Ishikawa (cell line): ENCODE measurements at regions not wholly inside any gene's neighbourhood (a gene's known extent, or its start where the extent isn't known, plus 50 kb on each side); places are given as distances from the start of the nearest gene placed in this dataset.

Experiments
- CEBPB ChIP-seq: IDR thresholded peaks from 2 replicates; pipeline ENCODE4 v1.6.1; 2012
- CREB1 ChIP-seq: IDR thresholded peaks from 2 replicates; pipeline ENCODE4 v1.6.1; 2012; ENCODE audit warnings: low read depth
- EGR1 ChIP-seq: IDR thresholded peaks from 2 replicates; pipeline ENCODE4 v1.6.1; 2012
- EP300 ChIP-seq: IDR thresholded peaks from 2 replicates; pipeline ENCODE4 v1.6.1; 2012; ENCODE audit warnings: borderline replicate concordance
- FOXM1 ChIP-seq: IDR thresholded peaks from 2 replicates; pipeline ENCODE4 v1.6.1; 2012; ENCODE audit warnings: low read depth, borderline replicate concordance
- MAX ChIP-seq: IDR thresholded peaks from 2 replicates; pipeline ENCODE4 v1.6.1; 2012
- NFIC ChIP-seq: IDR thresholded peaks from 2 replicates; pipeline ENCODE4 v1.6.1; 2012
- RAD21 ChIP-seq: IDR thresholded peaks from 2 replicates; pipeline ENCODE4 v1.6.1; 2012; ENCODE audit warnings: low read depth
- REST ChIP-seq: IDR thresholded peaks from 2 replicates; pipeline ENCODE4 v1.6.1; 2012; ENCODE audit warnings: low read depth, mild to moderate bottlenecking
- TAF1 ChIP-seq: IDR thresholded peaks from 2 replicates; pipeline ENCODE4 v1.6.1; 2012; ENCODE audit warnings: low read depth, mild to moderate bottlenecking
- TCF12 ChIP-seq: IDR thresholded peaks from 2 replicates; pipeline ENCODE4 v1.6.1; 2012; ENCODE audit warnings: low read depth
- TEAD4 ChIP-seq: IDR thresholded peaks from 2 replicates; pipeline ENCODE4 v1.6.1; 2012
- YY1 ChIP-seq: IDR thresholded peaks from 2 replicates; pipeline ENCODE4 v1.6.1; 2012; ENCODE audit warnings: low read depth
- ZBTB7A ChIP-seq: IDR thresholded peaks from 2 replicates; pipeline ENCODE4 v1.6.1; 2012; ENCODE audit warnings: low read depth
- TF ChIP-seq, protein P1 (sequence below): IDR thresholded peaks from 2 replicates; pipeline ENCODE4 v1.6.1; 2012

DNA sequence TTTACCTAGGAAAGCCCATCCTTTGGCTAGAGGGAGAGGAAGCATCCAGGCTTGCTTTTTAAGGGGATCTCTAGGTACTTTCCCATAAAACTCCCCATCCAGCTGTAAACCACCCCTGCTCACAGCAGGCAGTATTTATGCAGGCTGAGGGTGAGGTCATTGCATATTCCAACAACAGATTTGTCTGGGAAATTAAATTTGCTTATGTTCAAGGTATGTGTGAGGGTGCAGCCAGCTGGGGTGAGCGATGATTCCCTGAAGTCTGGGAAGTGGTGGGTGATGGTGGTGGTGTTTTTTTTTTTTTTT is 96.3 kb upstream of the C1QTNF9B start:
- TF ChIP-seq CEBPB = no peak
- TF ChIP-seq FOXM1 = no peak
- TF ChIP-seq TCF12 = no peak
- TF ChIP-seq CREB1 = no peak
- TF ChIP-seq TEAD4 = no peak
- TF ChIP-seq TAF1 = no peak
- no peak for TF ChIP-seq YY1
- no peak for TF ChIP-seq RAD21
- TF ChIP-seq MAX = no peak
- TF ChIP-seq, protein P1, sequence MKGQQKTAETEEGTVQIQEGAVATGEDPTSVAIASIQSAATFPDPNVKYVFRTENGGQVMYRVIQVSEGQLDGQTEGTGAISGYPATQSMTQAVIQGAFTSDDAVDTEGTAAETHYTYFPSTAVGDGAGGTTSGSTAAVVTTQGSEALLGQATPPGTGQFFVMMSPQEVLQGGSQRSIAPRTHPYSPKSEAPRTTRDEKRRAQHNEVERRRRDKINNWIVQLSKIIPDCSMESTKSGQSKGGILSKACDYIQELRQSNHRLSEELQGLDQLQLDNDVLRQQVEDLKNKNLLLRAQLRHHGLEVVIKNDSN = no peak
- TF ChIP-seq ZBTB7A = no peak
- no peak for TF ChIP-seq EP300
- TF ChIP-seq NFIC = no peak
- no peak for TF ChIP-seq REST
- no peak for TF ChIP-seq EGR1

DNA sequence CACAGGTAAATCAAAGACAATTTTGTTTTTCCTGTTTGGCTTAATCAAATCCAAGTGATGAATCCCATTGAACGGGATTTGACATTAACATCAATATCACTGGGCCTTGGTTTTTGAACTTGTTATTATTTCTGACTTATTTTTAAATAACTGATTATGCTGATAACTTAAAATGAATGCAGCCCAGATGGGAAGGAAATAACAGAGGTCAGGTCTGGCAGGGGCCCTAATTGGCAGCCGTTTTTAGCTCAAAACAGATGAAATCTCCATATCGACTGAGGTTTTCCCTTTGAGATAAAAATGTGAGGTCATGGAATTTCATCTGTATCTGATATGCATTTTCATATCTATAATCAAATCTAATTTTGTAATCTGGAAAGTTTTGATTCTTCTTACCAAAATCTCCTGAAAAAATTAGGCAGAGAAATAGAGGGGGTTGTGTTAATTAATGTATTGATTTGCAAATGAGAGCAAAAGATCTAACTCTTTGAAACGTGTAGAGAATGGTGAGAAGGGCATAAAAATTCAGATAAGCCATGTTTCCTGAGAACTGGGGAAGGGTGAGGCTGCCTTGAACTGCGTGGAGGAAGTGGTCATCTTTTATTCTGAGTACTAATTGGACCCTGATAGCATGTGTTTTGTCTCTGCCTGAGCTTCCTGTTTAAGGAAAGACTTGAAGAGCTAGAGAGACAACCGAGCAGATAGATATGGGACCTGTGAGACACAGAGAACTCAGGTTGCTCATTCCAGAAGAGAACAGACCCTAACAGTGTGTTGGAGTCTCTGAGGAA is 98.2 kb upstream of the C1QTNF9B start:
- no peak for TF ChIP-seq MAX
- TF ChIP-seq, protein P1 = no peak
- no peak for TF ChIP-seq EGR1
- no peak for TF ChIP-seq TCF12
- no peak for TF ChIP-seq TEAD4
- TF ChIP-seq TAF1 = no peak
- no peak for TF ChIP-seq CEBPB
- no peak for TF ChIP-seq CREB1

DNA sequence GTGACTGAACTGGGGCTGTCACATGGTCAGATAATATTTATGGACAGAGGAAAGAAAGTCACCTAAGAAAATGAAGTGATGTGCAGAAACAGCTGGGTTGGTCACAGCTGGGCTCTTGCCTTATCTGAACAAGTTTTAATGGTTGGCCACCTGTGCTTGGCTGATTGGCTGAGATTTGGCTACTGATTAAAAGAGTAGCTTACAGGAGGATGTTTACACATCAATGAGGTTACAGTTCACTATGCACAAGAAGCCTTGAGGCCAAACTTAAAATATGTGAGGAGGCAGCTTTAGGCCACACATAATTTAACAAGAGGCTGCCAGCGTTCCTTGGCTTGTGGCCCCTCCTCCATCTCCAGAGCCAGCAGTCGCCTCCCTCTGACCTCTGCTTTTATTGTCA is 99.2 kb upstream of the C1QTNF9B start:
- TF ChIP-seq TAF1 = no peak
- TF ChIP-seq EP300 = no peak
- no peak for TF ChIP-seq RAD21
- TF ChIP-seq, protein P1 = no peak
- no peak for TF ChIP-seq CREB1
- TF ChIP-seq YY1 = no peak
- TF ChIP-seq REST = no peak
- TF ChIP-seq ZBTB7A = no peak
- no peak for TF ChIP-seq CEBPB
- TF ChIP-seq MAX = no peak
- no peak for TF ChIP-seq TCF12
- no peak for TF ChIP-seq FOXM1
- TF ChIP-seq EGR1 = no peak
- no peak for TF ChIP-seq TEAD4
- TF ChIP-seq NFIC = no peak

- TF ChIP-seq TAF1 (no peak), CREB1 (no peak), CEBPB (no peak), RAD21 (no peak), FOXM1 (no peak), EP300 (no peak), EGR1 (no peak), TCF12 (no peak), YY1 (no peak), ZBTB7A (no peak), REST (no peak), NFIC (no peak)
- TF ChIP-seq, protein P1 = no peak
Observed at GRCh38 chr13:23999424-23999823, 102.1 kb upstream of the C1QTNF9B start.
